HEK293 (cell line): ENCODE measurements at regions not wholly inside any gene's neighbourhood (a gene's known extent, or its start where the extent isn't known, plus 50 kb on each side); places are given as distances from the start of the nearest gene placed in this dataset.

Source experiments
- BCL11B ChIP-seq: fragments of 450-650 bp; formaldehyde crosslinking; IDR thresholded peaks from 2 replicates; pipeline ENCODE4 v1.5.1; 2016; ENCODE audit warnings: low read depth, missing biosample characterization, missing genetic modification characterization
- CTCF ChIP-seq: fragments of 450-650 bp; formaldehyde crosslinking; IDR thresholded peaks from 2 replicates; pipeline ENCODE4 v1.5.1; 2016; ENCODE audit warnings: missing biosample characterization, missing genetic modification characterization
- ELK4 ChIP-seq: IDR thresholded peaks from 2 replicates; pipeline ENCODE4 v1.6.1; 2011; ENCODE audit warnings: mild to moderate bottlenecking, low read depth, low read length, borderline replicate concordance
- KLF10 ChIP-seq: fragments of 450-650 bp; IDR thresholded peaks from 2 replicates; pipeline ENCODE4 v1.5.1; 2018; ENCODE audit warnings: missing biosample characterization, mild to moderate bottlenecking, missing genetic modification characterization
- PRDM4 ChIP-seq: fragments of 450-650 bp; formaldehyde crosslinking; IDR thresholded peaks from 2 replicates; pipeline ENCODE4 v1.5.1; 2017; ENCODE audit warnings: missing biosample characterization, missing genetic modification characterization
- ZBTB10 ChIP-seq: fragments of 450-650 bp; formaldehyde crosslinking; IDR thresholded peaks from 2 replicates; pipeline ENCODE4 v1.5.1; 2016; ENCODE audit warnings: missing biosample characterization, missing genetic modification characterization
- ZBTB17 ChIP-seq: fragments of 450-650 bp; formaldehyde crosslinking; IDR thresholded peaks from 2 replicates; pipeline ENCODE4 v1.5.1; 2016; ENCODE audit warnings: missing biosample characterization, missing genetic modification characterization
- ZBTB20 ChIP-seq: fragments of 450-650 bp; formaldehyde crosslinking; IDR thresholded peaks from 2 replicates; pipeline ENCODE4 v1.5.1; 2016; ENCODE audit warnings: missing biosample characterization, missing genetic modification characterization
- ZNF148 ChIP-seq: fragments of 450-650 bp; formaldehyde crosslinking; IDR thresholded peaks from 2 replicates; pipeline ENCODE4 v1.5.0; 2017; ENCODE audit warnings: missing biosample characterization, missing genetic modification characterization, borderline replicate concordance
- ZNF211 ChIP-seq: fragments of 450-650 bp; formaldehyde crosslinking; IDR thresholded peaks from 2 replicates; pipeline ENCODE4 v1.5.1; 2016; ENCODE audit warnings: low read depth, missing biosample characterization, missing genetic modification characterization
- ZNF239 ChIP-seq: fragments of 450-650 bp; formaldehyde crosslinking; IDR thresholded peaks from 2 replicates; pipeline ENCODE4 v1.5.1; 2016; ENCODE audit warnings: missing biosample characterization, missing genetic modification characterization
- ZNF274 ChIP-seq, 2 experiments: fragments of 200-500 bp in 1 of 2; fragments of 450-650 bp in 1 of 2; sonication (Bioruptor generic) in 1 of 2; formaldehyde crosslinking in 1 of 2; IDR thresholded peaks; 2 replicates each; pipeline versions ENCODE4 v1.5.1 to v1.6.1; 2014 to 2016; ENCODE audit warnings: borderline replicate concordance in 1 of 2, inconsistent platforms in 1 of 2, low read length in 1 of 2, missing biosample characterization in 1 of 2, missing genetic modification characterization in 1 of 2
- ZNF280C ChIP-seq: fragments of 450-650 bp; formaldehyde crosslinking; IDR thresholded peaks from 2 replicates; pipeline ENCODE4 v1.5.1; 2016; ENCODE audit warnings: missing biosample characterization, missing genetic modification characterization
- ZNF350 ChIP-seq: fragments of 450-650 bp; formaldehyde crosslinking; IDR thresholded peaks from 2 replicates; pipeline ENCODE4 v1.5.0; 2017; ENCODE audit warnings: missing biosample characterization, mild to moderate bottlenecking, missing genetic modification characterization
- ZNF37A ChIP-seq: fragments of 450-650 bp; IDR thresholded peaks from 2 replicates; pipeline ENCODE4 v1.5.1; 2018; ENCODE audit warnings: missing biosample characterization, missing genetic modification characterization
- ZNF404 ChIP-seq: fragments of 450-650 bp; formaldehyde crosslinking; IDR thresholded peaks from 2 replicates; pipeline ENCODE4 v1.5.1; 2017; ENCODE audit warnings: missing biosample characterization, missing genetic modification characterization
- ZNF48 ChIP-seq: fragments of 450-650 bp; formaldehyde crosslinking; IDR thresholded peaks from 2 replicates; pipeline ENCODE4 v1.5.1; 2016; ENCODE audit warnings: missing biosample characterization, missing genetic modification characterization
- ZNF529 ChIP-seq: fragments of 450-650 bp; formaldehyde crosslinking; IDR thresholded peaks from 2 replicates; pipeline ENCODE4 v1.5.1; 2017; ENCODE audit warnings: missing genetic modification characterization, missing biosample characterization; ENCODE audit not compliant: insufficient replicate concordance
- ZNF560 ChIP-seq: fragments of 450-650 bp; formaldehyde crosslinking; IDR thresholded peaks from 2 replicates; pipeline ENCODE4 v1.5.1; 2017; ENCODE audit warnings: missing biosample characterization, missing genetic modification characterization, borderline replicate concordance
- ZNF571 ChIP-seq: fragments of 450-650 bp; formaldehyde crosslinking; IDR thresholded peaks from 2 replicates; pipeline ENCODE4 v1.5.0; 2017; ENCODE audit warnings: missing biosample characterization, missing genetic modification characterization
- ZNF610 ChIP-seq: fragments of 450-650 bp; formaldehyde crosslinking; IDR thresholded peaks from 2 replicates; pipeline ENCODE4 v1.5.1; 2016; ENCODE audit warnings: missing biosample characterization, missing genetic modification characterization, borderline replicate concordance
- ZNF621 ChIP-seq: fragments of 450-650 bp; formaldehyde crosslinking; IDR thresholded peaks from 2 replicates; pipeline ENCODE4 v1.5.1; 2017; ENCODE audit warnings: missing biosample characterization, missing genetic modification characterization
- ZNF639 ChIP-seq: fragments of 450-650 bp; formaldehyde crosslinking; IDR thresholded peaks from 2 replicates; pipeline ENCODE4 v1.5.1; 2016; ENCODE audit warnings: missing biosample characterization, missing genetic modification characterization

GRCh38 chr12:90064852-90065801 is 356.5 kb upstream of the ATP2B1 start (continued):
- TF ChIP-seq BCL11B (tag by site-specific recombination): no peak
- TF ChIP-seq ZNF560 (tag by site-specific recombination): no peak
- peak; percentile 98 for TF ChIP-seq ZNF639 (tag by site-specific recombination)
- peak; percentile 71 for TF ChIP-seq PRDM4 (tag by site-specific recombination)
- TF ChIP-seq ZNF280C (tag by site-specific recombination): no peak
- no peak for TF ChIP-seq ZNF571 (tag by site-specific recombination)
- TF ChIP-seq ZNF48 (tag by site-specific recombination): no peak
- TF ChIP-seq ZNF239 (tag by site-specific recombination): no peak
- no peak for TF ChIP-seq ZNF350
- no peak for TF ChIP-seq ZBTB20 (tag by site-specific recombination)
- TF ChIP-seq ZNF37A: no peak
- TF ChIP-seq CTCF: no peak
- no peak for TF ChIP-seq ZNF148 (tag by site-specific recombination)
- TF ChIP-seq ZBTB17 (tag by site-specific recombination): peak; percentile 86
- TF ChIP-seq ELK4: no peak
- TF ChIP-seq ZNF610 (tag by site-specific recombination): no peak
- no peak for TF ChIP-seq ZNF529
- TF ChIP-seq ZNF621 (tag by site-specific recombination): peak; percentile 90; the same call in 1 of the 2 replicates
- TF ChIP-seq ZNF274 (IDR thresholded peaks at IDR 0.05; ENCODE audit: low read length): no peak
- TF ChIP-seq ZNF274 (tag by site-specific recombination; IDR thresholded peaks at IDR 0.05; ENCODE audit: borderline replicate concordance): no peak
- no peak for TF ChIP-seq ZNF404 (tag by site-specific recombination)
- TF ChIP-seq ZNF211 (tag by site-specific recombination): no peak
- TF ChIP-seq KLF10: peak; percentile 74
- no peak for TF ChIP-seq ZBTB10 (tag by site-specific recombination)
